Suprapubic skin (tissue), 3 donors: ENCODE measurements at regions not wholly inside any gene's neighbourhood (a gene's known extent, or its start where the extent isn't known, plus 50 kb on each side); places are given as distances from the start of the nearest gene placed in this dataset.

Source experiments
- EP300 ChIP-seq: sonication (generic); formaldehyde crosslinking; IDR thresholded peaks from one replicate; pipeline ENCODE4 v1.6.1; 2017; ENCODE audit warnings: antibody characterized with exemption
- POLR2A ChIP-seq, 2 donors: fragments of 450-650 bp; IDR thresholded peaks; one replicate each; pipeline ENCODE4 v1.6.1; 2017; ENCODE audit warnings: antibody characterized with exemption in 2 of 2, mild to moderate bottlenecking in 2 of 2, moderate library complexity in 2 of 2
- TF ChIP-seq, protein P1 (sequence below), 2 donors: fragments of 200-600 bp in 1 of 2; fragments of 450-650 bp in 1 of 2; sonication (generic) in 1 of 2; IDR thresholded peaks; one replicate each; pipeline ENCODE4 v1.5.1; 2016 to 2019; ENCODE audit warnings: antibody characterized with exemption in 2 of 2, mild to moderate bottlenecking in 1 of 2, moderate library complexity in 1 of 2

- no peak for TF ChIP-seq POLR2A (IDR thresholded peaks at IDR 0.05)
- TF ChIP-seq, protein P1, sequence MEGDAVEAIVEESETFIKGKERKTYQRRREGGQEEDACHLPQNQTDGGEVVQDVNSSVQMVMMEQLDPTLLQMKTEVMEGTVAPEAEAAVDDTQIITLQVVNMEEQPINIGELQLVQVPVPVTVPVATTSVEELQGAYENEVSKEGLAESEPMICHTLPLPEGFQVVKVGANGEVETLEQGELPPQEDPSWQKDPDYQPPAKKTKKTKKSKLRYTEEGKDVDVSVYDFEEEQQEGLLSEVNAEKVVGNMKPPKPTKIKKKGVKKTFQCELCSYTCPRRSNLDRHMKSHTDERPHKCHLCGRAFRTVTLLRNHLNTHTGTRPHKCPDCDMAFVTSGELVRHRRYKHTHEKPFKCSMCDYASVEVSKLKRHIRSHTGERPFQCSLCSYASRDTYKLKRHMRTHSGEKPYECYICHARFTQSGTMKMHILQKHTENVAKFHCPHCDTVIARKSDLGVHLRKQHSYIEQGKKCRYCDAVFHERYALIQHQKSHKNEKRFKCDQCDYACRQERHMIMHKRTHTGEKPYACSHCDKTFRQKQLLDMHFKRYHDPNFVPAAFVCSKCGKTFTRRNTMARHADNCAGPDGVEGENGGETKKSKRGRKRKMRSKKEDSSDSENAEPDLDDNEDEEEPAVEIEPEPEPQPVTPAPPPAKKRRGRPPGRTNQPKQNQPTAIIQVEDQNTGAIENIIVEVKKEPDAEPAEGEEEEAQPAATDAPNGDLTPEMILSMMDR (IDR thresholded peaks at IDR 0.05), result no peak
- no peak for TF ChIP-seq EP300
Observed at GRCh38 chr1:229170274-229170673, 100.6 kb upstream of the RAB4A start.
